ENCODE measurements at regions not wholly inside any gene's neighbourhood (a gene's known extent, or its start where the extent isn't known, plus 50 kb on each side); places are given as distances from the start of the nearest gene placed in this dataset.

DNA sequence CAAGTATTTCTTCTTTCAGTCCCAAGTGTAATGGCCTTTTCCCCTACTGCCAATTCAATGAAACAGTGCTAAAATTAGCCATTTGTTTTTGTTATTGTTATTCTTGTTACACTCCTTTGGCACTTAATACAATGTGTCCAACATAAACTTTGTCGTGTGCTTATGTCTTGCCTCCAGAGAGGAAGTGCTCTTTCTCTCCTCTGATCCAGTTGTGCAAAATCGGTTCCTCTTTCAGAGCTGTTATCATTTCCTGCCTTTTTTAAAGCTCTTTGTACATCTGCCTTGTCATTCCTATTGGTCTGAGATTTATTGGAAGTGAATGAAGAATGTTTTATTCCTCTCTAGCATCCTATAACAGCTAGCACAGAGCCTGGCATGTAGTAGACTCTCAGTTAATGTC lies 623.2 kb upstream of the ID2 start:
- TF ChIP-seq, protein P1, sequence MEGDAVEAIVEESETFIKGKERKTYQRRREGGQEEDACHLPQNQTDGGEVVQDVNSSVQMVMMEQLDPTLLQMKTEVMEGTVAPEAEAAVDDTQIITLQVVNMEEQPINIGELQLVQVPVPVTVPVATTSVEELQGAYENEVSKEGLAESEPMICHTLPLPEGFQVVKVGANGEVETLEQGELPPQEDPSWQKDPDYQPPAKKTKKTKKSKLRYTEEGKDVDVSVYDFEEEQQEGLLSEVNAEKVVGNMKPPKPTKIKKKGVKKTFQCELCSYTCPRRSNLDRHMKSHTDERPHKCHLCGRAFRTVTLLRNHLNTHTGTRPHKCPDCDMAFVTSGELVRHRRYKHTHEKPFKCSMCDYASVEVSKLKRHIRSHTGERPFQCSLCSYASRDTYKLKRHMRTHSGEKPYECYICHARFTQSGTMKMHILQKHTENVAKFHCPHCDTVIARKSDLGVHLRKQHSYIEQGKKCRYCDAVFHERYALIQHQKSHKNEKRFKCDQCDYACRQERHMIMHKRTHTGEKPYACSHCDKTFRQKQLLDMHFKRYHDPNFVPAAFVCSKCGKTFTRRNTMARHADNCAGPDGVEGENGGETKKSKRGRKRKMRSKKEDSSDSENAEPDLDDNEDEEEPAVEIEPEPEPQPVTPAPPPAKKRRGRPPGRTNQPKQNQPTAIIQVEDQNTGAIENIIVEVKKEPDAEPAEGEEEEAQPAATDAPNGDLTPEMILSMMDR (IDR thresholded peaks at IDR 0.05 in 2 of 3, conservative IDR thresholded peaks at IDR 0.05 in 1 of 3; ENCODE audit: borderline replicate concordance in 1 of 3, insufficient read depth in 1 of 3, low read depth in 2 of 3, low read length in 2 of 3), result no peak
- no peak for TF ChIP-seq POLR2A (IDR thresholded peaks at IDR 0.05; ENCODE audit: borderline replicate concordance, extremely low read depth, insufficient read depth, insufficient read length)
